HEK293 (cell line): ENCODE measurements at regions not wholly inside any gene's neighbourhood (a gene's known extent, or its start where the extent isn't known, plus 50 kb on each side); places are given as distances from the start of the nearest gene placed in this dataset.

Experiments used
- CTCF ChIA-PET: fragments of 350-600 bp; formaldehyde crosslinking; extraction: SDS; loops from one replicate; lab custom pipeline; 2021; ENCODE audit warnings: antibody characterized with exemption; lab: Yijun Ruan, JAX
- POLR2A ChIA-PET: fragments of 300-600 bp; formaldehyde crosslinking; extraction: SDS; loops from one replicate; lab custom pipeline; 2020; ENCODE audit warnings: antibody characterized with exemption, inconsistent platforms; lab: Yijun Ruan, JAX
- H3K27ac ChIP-seq: fragments of 200-500 bp; sonication (Bioruptor generic); 2 replicates; pipeline ENCODE4 v1.5.1; 2014; ENCODE audit warnings: low read depth, low read length, control low read depth, inconsistent platforms; ENCODE audit errors: extremely low read depth
- H3K36me3 ChIP-seq, 2 experiments: fragments of 200-500 bp in 1 of 2; sonication (Bioruptor generic) in 1 of 2; 1 replicate in 1 of 2; 2 replicates in 1 of 2; pipeline ENCODE4 v1.5.1; 2014 to 2017; ENCODE audit warnings: inconsistent platforms in 2 of 2, low read length in 2 of 2; ENCODE audit not compliant: control insufficient read depth in 2 of 2, insufficient read depth in 1 of 2
- H3K4me1 ChIP-seq: fragments of 200-500 bp; sonication (Bioruptor generic); 2 replicates; pipeline ENCODE4 v1.5.1; 2014; ENCODE audit warnings: mild to moderate bottlenecking, low read length, inconsistent platforms; ENCODE audit not compliant: control insufficient read depth, insufficient read depth
- H3K4me3 ChIP-seq: 2 replicates; pipeline ENCODE4 v1.5.1; 2011; ENCODE audit warnings: low read depth, mild to moderate bottlenecking, control low read depth, low read length, moderate library complexity
- H3K9me3 ChIP-seq: fragments of 200-500 bp; sonication (Bioruptor generic); 2 replicates; pipeline ENCODE4 v1.5.1; 2014; ENCODE audit warnings: low read depth, low read length, inconsistent platforms; ENCODE audit not compliant: control insufficient read depth, insufficient read depth
- GLI4 ChIP-seq: fragments of 450-650 bp; formaldehyde crosslinking; IDR thresholded peaks from 2 replicates; pipeline ENCODE4 v1.5.1; 2016; ENCODE audit warnings: missing biosample characterization, missing genetic modification characterization
- SETDB1 ChIP-seq: IDR thresholded peaks from one replicate; pipeline ENCODE4 v1.6.1; 2017; ENCODE audit warnings: mild to moderate bottlenecking, low read length, moderate library complexity, mixed read lengths; ENCODE audit not compliant: insufficient read length
- ZBTB20 ChIP-seq: fragments of 450-650 bp; formaldehyde crosslinking; IDR thresholded peaks from 2 replicates; pipeline ENCODE4 v1.5.1; 2016; ENCODE audit warnings: missing biosample characterization, missing genetic modification characterization
- ZBTB48 ChIP-seq: fragments of 450-650 bp; formaldehyde crosslinking; IDR thresholded peaks from 2 replicates; pipeline ENCODE4 v1.5.1; 2016; ENCODE audit warnings: missing biosample characterization, missing genetic modification characterization
- ZNF112 ChIP-seq: fragments of 450-650 bp; formaldehyde crosslinking; IDR thresholded peaks from 2 replicates; pipeline ENCODE4 v1.5.0; 2017; ENCODE audit warnings: missing biosample characterization, missing genetic modification characterization
- ZNF133 ChIP-seq: fragments of 450-650 bp; formaldehyde crosslinking; IDR thresholded peaks from 2 replicates; pipeline ENCODE4 v1.5.1; 2016; ENCODE audit warnings: missing biosample characterization, missing genetic modification characterization
- ZNF140 ChIP-seq: fragments of 450-650 bp; formaldehyde crosslinking; IDR thresholded peaks from 2 replicates; pipeline ENCODE4 v1.5.1; 2016; ENCODE audit warnings: missing biosample characterization, missing genetic modification characterization
- ZNF174 ChIP-seq: fragments of 450-650 bp; formaldehyde crosslinking; IDR thresholded peaks from 2 replicates; pipeline ENCODE4 v1.5.0; 2017; ENCODE audit warnings: missing biosample characterization, mild to moderate bottlenecking, missing genetic modification characterization
- ZNF214 ChIP-seq: fragments of 450-650 bp; formaldehyde crosslinking; IDR thresholded peaks from 2 replicates; pipeline ENCODE4 v1.5.1; 2017; ENCODE audit warnings: missing biosample characterization, mild to moderate bottlenecking, missing genetic modification characterization, borderline replicate concordance
- ZNF571 ChIP-seq: fragments of 450-650 bp; formaldehyde crosslinking; IDR thresholded peaks from 2 replicates; pipeline ENCODE4 v1.5.0; 2017; ENCODE audit warnings: missing biosample characterization, missing genetic modification characterization
- ZNF600 ChIP-seq: fragments of 450-650 bp; formaldehyde crosslinking; IDR thresholded peaks from 2 replicates; pipeline ENCODE4 v1.5.1; 2016; ENCODE audit warnings: missing biosample characterization, missing genetic modification characterization
- ZNF658 ChIP-seq: fragments of 450-650 bp; formaldehyde crosslinking; IDR thresholded peaks from 2 replicates; pipeline ENCODE4; 2016; ENCODE audit warnings: missing biosample characterization, missing genetic modification characterization
- ZNF670 ChIP-seq: fragments of 450-650 bp; formaldehyde crosslinking; IDR thresholded peaks from 2 replicates; pipeline ENCODE4 v1.5.1; 2016; ENCODE audit warnings: missing biosample characterization, missing genetic modification characterization, low read depth
- ZNF76 ChIP-seq: fragments of 450-650 bp; formaldehyde crosslinking; IDR thresholded peaks from 2 replicates; pipeline ENCODE4; 2016; ENCODE audit warnings: low read depth, missing biosample characterization, missing genetic modification characterization, borderline replicate concordance
- ZNF837 ChIP-seq: fragments of 450-650 bp; formaldehyde crosslinking; IDR thresholded peaks from 2 replicates; pipeline ENCODE4 v1.5.1; 2016; ENCODE audit warnings: missing biosample characterization, missing genetic modification characterization
- TF ChIP-seq, protein P1 (sequence below): fragments of 450-650 bp; formaldehyde crosslinking; IDR thresholded peaks from 2 replicates; pipeline ENCODE4 v1.5.1; 2017; ENCODE audit warnings: missing biosample characterization, missing genetic modification characterization
- TF ChIP-seq, protein P2 (sequence below): fragments of 450-650 bp; formaldehyde crosslinking; IDR thresholded peaks from 2 replicates; pipeline ENCODE4 v1.5.0; 2017; ENCODE audit warnings: missing biosample characterization, missing genetic modification characterization, borderline replicate concordance
- TF ChIP-seq, protein P3 (sequence below): fragments of 450-650 bp; formaldehyde crosslinking; IDR thresholded peaks from 2 replicates; pipeline ENCODE4 v1.5.1; 2016; ENCODE audit warnings: missing biosample characterization, missing genetic modification characterization, borderline replicate concordance
- TF ChIP-seq, protein P4 (sequence below): fragments of 450-650 bp; formaldehyde crosslinking; IDR thresholded peaks from 2 replicates; pipeline ENCODE4 v1.5.1; 2016; ENCODE audit warnings: missing biosample characterization, missing genetic modification characterization

DNA sequence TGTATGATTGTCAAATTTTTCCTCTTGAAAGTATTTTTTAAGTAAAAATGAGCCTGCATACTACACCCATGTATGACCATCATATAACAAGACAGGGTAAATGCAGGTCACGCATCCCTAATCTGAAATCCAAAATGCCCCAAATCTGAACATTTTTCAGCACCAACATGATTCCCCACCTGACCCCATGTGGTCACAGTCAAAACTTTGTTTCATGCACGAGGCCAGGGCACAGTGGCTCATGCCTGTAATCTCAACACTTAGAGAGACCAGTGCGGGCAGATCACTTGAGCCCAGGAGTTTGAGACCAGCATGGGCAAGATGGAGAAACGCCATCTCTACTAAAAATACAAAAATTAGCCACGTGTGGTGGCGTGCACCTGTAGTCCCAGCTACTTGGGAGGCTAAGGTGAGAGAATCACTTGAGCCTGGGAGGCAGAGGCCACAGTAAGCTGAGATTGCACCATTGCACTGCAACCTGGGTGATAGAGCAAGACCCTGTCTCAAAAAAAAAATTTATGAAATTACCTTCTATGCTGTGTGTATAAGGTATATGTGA, 63.7 kb upstream of the NPAS1 start (continued):
- TF ChIP-seq ZNF600 = no peak

DNA sequence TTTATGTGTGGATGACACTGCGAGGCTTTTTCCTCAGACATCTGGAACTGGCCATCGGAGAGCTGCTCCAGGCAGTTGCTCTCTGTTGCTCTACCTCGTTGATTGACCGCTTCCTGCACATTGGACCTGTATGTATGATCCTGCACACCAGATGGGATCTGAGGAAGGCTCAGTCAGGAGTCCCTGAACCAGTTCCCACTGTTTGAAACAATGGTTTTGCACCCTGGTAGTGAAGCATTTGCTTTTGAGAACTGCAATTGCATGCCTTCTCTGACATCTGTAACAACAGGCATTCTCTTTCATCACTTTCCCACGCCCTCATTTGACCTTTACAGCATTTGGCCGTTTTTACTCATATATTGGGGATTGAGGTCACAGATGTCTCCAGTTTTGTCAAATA, 61.1 kb upstream of the NPAS1 start:
- Histone ChIP-seq H3K36me3 (no peaks in the 10 kb centered on the region; a peak in 1 of 3 replicates), H3K9me3 (no peaks in the 10 kb centered on the region), H3K4me1 (peaks cover 9% of the 10 kb centered on the region; the same call in 1 of the 2 replicates), H3K4me3 (no peak overlapping the region), H3K27ac (no peak overlapping the region; the same call in 1 of the 2 replicates)
- TF ChIP-seq ZNF76 (tag by site-specific recombination) = no peak
- no peak for TF ChIP-seq ZNF112 (tag by site-specific recombination)
- no peak for TF ChIP-seq ZNF658 (tag by site-specific recombination)
- no peak for TF ChIP-seq ZBTB20
- no peak for TF ChIP-seq ZNF571 (tag by site-specific recombination)
- TF ChIP-seq ZNF133 = no peak
- TF ChIP-seq, protein P1, sequence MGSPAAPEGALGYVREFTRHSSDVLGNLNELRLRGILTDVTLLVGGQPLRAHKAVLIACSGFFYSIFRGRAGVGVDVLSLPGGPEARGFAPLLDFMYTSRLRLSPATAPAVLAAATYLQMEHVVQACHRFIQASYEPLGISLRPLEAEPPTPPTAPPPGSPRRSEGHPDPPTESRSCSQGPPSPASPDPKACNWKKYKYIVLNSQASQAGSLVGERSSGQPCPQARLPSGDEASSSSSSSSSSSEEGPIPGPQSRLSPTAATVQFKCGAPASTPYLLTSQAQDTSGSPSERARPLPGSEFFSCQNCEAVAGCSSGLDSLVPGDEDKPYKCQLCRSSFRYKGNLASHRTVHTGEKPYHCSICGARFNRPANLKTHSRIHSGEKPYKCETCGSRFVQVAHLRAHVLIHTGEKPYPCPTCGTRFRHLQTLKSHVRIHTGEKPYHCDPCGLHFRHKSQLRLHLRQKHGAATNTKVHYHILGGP = no peak
- POLR2A ChIA-PET = no interaction called here
- CTCF ChIA-PET = interaction anchor here (0.8 kb wide), 1 partner anchor 191 kb away, joined by 4 read pairs; no protein-coding TSS in a partner anchor

DNA sequence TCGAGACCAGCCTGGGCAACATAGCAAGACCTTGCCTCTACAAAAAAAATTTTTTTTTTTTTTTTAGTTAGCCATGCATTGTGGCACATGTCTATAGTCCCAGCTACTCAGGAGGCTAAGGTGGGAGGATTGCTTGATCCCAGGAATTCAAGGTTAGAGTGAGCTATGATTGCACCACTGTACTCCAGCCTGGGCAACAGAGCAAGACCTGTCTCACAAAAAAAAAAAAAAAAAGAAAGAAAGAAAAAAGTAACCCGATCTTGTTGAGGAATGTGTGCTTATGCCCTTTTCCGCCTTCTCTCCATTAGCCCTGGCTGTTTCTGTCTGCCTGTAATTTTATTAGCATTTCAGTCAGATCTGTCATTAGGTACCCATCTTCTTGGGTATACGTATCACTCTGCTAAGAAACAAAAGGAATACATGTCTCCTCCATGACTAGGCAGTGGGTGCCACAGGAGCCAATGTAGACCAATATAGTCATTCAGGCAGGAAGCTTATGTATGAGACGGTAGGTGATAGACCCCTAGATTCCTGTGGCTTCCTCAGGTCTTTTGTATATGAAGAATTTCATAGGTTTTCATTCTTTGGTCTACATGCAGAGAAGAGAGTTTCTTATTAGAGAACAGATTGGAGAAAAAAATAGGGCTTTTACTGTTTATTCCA, 59.6 kb upstream of the NPAS1 start:
- no peaks in the 10 kb centered on the region for H3K9me3 ChIP-seq
- ChIA-PET POLR2A (interaction anchor here (0.7 kb wide), 1 partner anchor 53 kb away, joined by 3 read pairs; no protein-coding TSS in a partner anchor), CTCF (interaction anchor here (0.6 to 0.7 kb wide), 3 partner anchors 16 to 788 kb away, joined by 3 to 6 read pairs (median 4); no protein-coding TSS in a partner anchor)
- H3K4me1 ChIP-seq = peaks cover 6% of the 10 kb centered on the region; the same call in 1 of the 2 replicates
- H3K4me3 ChIP-seq = no peak overlapping the region
- TF ChIP-seq, protein P2, sequence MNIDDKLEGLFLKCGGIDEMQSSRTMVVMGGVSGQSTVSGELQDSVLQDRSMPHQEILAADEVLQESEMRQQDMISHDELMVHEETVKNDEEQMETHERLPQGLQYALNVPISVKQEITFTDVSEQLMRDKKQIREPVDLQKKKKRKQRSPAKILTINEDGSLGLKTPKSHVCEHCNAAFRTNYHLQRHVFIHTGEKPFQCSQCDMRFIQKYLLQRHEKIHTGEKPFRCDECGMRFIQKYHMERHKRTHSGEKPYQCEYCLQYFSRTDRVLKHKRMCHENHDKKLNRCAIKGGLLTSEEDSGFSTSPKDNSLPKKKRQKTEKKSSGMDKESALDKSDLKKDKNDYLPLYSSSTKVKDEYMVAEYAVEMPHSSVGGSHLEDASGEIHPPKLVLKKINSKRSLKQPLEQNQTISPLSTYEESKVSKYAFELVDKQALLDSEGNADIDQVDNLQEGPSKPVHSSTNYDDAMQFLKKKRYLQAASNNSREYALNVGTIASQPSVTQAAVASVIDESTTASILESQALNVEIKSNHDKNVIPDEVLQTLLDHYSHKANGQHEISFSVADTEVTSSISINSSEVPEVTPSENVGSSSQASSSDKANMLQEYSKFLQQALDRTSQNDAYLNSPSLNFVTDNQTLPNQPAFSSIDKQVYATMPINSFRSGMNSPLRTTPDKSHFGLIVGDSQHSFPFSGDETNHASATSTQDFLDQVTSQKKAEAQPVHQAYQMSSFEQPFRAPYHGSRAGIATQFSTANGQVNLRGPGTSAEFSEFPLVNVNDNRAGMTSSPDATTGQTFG = no peak
- TF ChIP-seq SETDB1 = no peak
- TF ChIP-seq, protein P3, sequence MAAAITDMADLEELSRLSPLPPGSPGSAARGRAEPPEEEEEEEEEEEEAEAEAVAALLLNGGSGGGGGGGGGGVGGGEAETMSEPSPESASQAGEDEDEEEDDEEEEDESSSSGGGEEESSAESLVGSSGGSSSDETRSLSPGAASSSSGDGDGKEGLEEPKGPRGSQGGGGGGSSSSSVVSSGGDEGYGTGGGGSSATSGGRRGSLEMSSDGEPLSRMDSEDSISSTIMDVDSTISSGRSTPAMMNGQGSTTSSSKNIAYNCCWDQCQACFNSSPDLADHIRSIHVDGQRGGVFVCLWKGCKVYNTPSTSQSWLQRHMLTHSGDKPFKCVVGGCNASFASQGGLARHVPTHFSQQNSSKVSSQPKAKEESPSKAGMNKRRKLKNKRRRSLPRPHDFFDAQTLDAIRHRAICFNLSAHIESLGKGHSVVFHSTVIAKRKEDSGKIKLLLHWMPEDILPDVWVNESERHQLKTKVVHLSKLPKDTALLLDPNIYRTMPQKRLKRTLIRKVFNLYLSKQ (tag by site-specific recombination) = no peak
- TF ChIP-seq ZNF174 (tag by site-specific recombination) = no peak
- no peak for TF ChIP-seq ZBTB48
- TF ChIP-seq, protein P4, sequence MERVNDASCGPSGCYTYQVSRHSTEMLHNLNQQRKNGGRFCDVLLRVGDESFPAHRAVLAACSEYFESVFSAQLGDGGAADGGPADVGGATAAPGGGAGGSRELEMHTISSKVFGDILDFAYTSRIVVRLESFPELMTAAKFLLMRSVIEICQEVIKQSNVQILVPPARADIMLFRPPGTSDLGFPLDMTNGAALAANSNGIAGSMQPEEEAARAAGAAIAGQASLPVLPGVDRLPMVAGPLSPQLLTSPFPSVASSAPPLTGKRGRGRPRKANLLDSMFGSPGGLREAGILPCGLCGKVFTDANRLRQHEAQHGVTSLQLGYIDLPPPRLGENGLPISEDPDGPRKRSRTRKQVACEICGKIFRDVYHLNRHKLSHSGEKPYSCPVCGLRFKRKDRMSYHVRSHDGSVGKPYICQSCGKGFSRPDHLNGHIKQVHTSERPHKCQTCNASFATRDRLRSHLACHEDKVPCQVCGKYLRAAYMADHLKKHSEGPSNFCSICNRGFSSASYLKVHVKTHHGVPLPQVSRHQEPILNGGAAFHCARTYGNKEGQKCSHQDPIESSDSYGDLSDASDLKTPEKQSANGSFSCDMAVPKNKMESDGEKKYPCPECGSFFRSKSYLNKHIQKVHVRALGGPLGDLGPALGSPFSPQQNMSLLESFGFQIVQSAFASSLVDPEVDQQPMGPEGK (tag by site-specific recombination) = no peak
- no peak for TF ChIP-seq ZNF837
- TF ChIP-seq ZNF140 (tag by site-specific recombination) = no peak
- no peak for TF ChIP-seq ZNF214 (tag by site-specific recombination)
- no peak for TF ChIP-seq ZNF670
- no peak for TF ChIP-seq GLI4 (tag by site-specific recombination)
- TF ChIP-seq, all 188 proteins: peak for 0
- no peak overlapping the region for H3K27ac ChIP-seq
- H3K36me3 ChIP-seq = peaks cover 0 to 4% of the 10 kb centered on the region in 2 experiments; a peak in 1 of 3 replicates
